ENCODE measurements at regions not wholly inside any gene's neighbourhood (a gene's known extent, or its start where the extent isn't known, plus 50 kb on each side); places are given as distances from the start of the nearest gene placed in this dataset.

DNA sequence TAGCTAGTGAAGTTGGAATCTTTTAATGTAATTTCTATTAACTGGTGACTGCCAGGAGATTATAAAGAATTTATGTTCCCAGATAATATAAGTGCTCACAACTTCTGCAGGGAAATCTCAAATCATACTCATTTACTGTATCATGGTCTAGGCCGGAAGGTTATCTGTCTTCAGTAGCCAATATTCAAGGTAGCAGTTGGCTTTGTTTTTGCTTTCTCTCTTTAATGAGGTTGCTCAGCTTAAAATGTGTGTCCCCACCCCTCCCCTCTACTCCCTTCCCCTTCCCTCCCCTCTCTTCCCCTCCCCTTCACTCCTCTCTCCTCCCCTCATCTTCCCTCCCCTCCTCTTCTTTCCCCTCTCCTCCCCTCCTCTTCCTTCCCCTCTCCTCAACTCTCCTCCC lies 117.6 kb downstream of the HPGD start (continued):
- TF ChIP-seq, protein P1, sequence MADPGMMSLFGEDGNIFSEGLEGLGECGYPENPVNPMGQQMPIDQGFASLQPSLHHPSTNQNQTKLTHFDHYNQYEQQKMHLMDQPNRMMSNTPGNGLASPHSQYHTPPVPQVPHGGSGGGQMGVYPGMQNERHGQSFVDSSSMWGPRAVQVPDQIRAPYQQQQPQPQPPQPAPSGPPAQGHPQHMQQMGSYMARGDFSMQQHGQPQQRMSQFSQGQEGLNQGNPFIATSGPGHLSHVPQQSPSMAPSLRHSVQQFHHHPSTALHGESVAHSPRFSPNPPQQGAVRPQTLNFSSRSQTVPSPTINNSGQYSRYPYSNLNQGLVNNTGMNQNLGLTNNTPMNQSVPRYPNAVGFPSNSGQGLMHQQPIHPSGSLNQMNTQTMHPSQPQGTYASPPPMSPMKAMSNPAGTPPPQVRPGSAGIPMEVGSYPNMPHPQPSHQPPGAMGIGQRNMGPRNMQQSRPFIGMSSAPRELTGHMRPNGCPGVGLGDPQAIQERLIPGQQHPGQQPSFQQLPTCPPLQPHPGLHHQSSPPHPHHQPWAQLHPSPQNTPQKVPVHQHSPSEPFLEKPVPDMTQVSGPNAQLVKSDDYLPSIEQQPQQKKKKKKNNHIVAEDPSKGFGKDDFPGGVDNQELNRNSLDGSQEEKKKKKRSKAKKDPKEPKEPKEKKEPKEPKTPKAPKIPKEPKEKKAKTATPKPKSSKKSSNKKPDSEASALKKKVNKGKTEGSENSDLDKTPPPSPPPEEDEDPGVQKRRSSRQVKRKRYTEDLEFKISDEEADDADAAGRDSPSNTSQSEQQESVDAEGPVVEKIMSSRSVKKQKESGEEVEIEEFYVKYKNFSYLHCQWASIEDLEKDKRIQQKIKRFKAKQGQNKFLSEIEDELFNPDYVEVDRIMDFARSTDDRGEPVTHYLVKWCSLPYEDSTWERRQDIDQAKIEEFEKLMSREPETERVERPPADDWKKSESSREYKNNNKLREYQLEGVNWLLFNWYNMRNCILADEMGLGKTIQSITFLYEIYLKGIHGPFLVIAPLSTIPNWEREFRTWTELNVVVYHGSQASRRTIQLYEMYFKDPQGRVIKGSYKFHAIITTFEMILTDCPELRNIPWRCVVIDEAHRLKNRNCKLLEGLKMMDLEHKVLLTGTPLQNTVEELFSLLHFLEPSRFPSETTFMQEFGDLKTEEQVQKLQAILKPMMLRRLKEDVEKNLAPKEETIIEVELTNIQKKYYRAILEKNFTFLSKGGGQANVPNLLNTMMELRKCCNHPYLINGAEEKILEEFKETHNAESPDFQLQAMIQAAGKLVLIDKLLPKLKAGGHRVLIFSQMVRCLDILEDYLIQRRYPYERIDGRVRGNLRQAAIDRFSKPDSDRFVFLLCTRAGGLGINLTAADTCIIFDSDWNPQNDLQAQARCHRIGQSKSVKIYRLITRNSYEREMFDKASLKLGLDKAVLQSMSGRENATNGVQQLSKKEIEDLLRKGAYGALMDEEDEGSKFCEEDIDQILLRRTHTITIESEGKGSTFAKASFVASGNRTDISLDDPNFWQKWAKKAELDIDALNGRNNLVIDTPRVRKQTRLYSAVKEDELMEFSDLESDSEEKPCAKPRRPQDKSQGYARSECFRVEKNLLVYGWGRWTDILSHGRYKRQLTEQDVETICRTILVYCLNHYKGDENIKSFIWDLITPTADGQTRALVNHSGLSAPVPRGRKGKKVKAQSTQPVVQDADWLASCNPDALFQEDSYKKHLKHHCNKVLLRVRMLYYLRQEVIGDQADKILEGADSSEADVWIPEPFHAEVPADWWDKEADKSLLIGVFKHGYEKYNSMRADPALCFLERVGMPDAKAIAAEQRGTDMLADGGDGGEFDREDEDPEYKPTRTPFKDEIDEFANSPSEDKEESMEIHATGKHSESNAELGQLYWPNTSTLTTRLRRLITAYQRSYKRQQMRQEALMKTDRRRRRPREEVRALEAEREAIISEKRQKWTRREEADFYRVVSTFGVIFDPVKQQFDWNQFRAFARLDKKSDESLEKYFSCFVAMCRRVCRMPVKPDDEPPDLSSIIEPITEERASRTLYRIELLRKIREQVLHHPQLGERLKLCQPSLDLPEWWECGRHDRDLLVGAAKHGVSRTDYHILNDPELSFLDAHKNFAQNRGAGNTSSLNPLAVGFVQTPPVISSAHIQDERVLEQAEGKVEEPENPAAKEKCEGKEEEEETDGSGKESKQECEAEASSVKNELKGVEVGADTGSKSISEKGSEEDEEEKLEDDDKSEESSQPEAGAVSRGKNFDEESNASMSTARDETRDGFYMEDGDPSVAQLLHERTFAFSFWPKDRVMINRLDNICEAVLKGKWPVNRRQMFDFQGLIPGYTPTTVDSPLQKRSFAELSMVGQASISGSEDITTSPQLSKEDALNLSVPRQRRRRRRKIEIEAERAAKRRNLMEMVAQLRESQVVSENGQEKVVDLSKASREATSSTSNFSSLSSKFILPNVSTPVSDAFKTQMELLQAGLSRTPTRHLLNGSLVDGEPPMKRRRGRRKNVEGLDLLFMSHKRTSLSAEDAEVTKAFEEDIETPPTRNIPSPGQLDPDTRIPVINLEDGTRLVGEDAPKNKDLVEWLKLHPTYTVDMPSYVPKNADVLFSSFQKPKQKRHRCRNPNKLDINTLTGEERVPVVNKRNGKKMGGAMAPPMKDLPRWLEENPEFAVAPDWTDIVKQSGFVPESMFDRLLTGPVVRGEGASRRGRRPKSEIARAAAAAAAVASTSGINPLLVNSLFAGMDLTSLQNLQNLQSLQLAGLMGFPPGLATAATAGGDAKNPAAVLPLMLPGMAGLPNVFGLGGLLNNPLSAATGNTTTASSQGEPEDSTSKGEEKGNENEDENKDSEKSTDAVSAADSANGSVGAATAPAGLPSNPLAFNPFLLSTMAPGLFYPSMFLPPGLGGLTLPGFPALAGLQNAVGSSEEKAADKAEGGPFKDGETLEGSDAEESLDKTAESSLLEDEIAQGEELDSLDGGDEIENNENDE (IDR thresholded peaks at IDR 0.05; ENCODE audit: insufficient replicate concordance, low read length): no peak
- no peak for TF ChIP-seq POLR2A (IDR thresholded peaks at IDR 0.05; ENCODE audit: control extremely low read depth in 1 of 2, low read depth in 2 of 2, low read length in 2 of 2)
- TF ChIP-seq BRCA1 (IDR thresholded peaks at IDR 0.05; ENCODE audit: low read depth, low read length): no peak
